Muscle layer of colon (tissue), 2 donors: ENCODE measurements at regions not wholly inside any gene's neighbourhood (a gene's known extent, or its start where the extent isn't known, plus 50 kb on each side); places are given as distances from the start of the nearest gene placed in this dataset.
"Not testable (repeated sequence)": the region's sequence is repeated elsewhere in the genome, so short reads cannot be mapped to it uniquely, and the experiment has no call there.

ENCODE experiments used
- H3K27ac ChIP-seq: one replicate; pipeline ENCODE4 v1.7.0; 2013; ENCODE audit warnings: low read depth, mild to moderate bottlenecking, low read length, moderate library complexity
- H3K27me3 ChIP-seq, 2 donors: one replicate each; pipeline ENCODE4 v1.7.0; 2013; ENCODE audit warnings: low read length in 2 of 2, mild to moderate bottlenecking in 2 of 2; ENCODE audit not compliant: insufficient read depth in 2 of 2, control insufficient read depth in 1 of 2
- H3K36me3 ChIP-seq: one replicate; pipeline ENCODE4 v1.7.0; 2013; ENCODE audit warnings: mild to moderate bottlenecking, low read length; ENCODE audit not compliant: insufficient read depth
- H3K4me1 ChIP-seq: one replicate; pipeline ENCODE4 v1.7.0; 2013; ENCODE audit warnings: mild to moderate bottlenecking, low read length; ENCODE audit not compliant: insufficient read depth
- H3K4me3 ChIP-seq, 2 donors: one replicate each; pipeline ENCODE4 v1.7.0; 2013; ENCODE audit warnings: low read length in 2 of 2, low read depth in 1 of 2, mild to moderate bottlenecking in 1 of 2, moderate library complexity in 1 of 2
- H3K9ac ChIP-seq: one replicate; pipeline ENCODE4 v1.7.0; 2013; ENCODE audit warnings: low read length
- H3K9me3 ChIP-seq: one replicate; pipeline ENCODE4 v1.7.0; 2013; ENCODE audit warnings: mild to moderate bottlenecking, low read length
- donor health status: abdominal sarcoma.
- donor health status: Adenocarcinoma of cecum.

GRCh38 chr15:87668768-87669564, 587.6 kb downstream of the NTRK3 start:
- H3K36me3 ChIP-seq, H3K4me1 ChIP-seq, H3K4me3 ChIP-seq, H3K27me3 ChIP-seq, H3K27ac ChIP-seq, H3K9ac ChIP-seq, H3K9me3 ChIP-seq: not testable (repeated sequence)

GRCh38 chr15:87667643-87668042, 588.9 kb downstream of the NTRK3 start:
- no peaks in the 10 kb centered on the region for H3K4me1 ChIP-seq
- H3K9ac ChIP-seq, result no peak overlapping the region
- no peaks in the 10 kb centered on the region for H3K27me3 ChIP-seq
- H3K36me3 ChIP-seq, result no peaks in the 10 kb centered on the region
- no peak overlapping the region for H3K4me3 ChIP-seq
- H3K27ac ChIP-seq, result no peak overlapping the region
- H3K9me3 ChIP-seq, result no peaks in the 10 kb centered on the region

DNA sequence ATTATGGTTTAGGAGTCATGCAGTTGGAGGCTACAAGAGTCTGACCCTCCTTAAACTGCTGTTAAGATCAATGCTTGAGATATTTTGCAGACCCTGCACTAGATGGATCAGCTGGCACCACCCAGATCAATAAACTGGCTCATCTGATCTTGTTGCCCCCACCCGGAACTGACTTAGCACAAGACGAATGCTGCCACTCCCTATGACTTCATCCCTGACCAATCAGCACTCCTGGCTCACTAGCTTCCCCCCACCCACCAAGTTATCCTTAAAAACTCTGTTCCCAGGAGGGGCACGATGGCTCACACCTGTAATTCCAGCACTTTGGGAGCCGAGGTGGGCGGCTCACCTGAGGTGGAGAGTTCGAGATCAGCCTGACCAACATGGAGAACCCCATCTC, 594.0 kb downstream of the NTRK3 start:
- Histone ChIP-seq H3K4me3 (no peak overlapping the region), H3K27ac (no peak overlapping the region), H3K36me3 (no peaks in the 10 kb centered on the region), H3K27me3 (no peaks in the 10 kb centered on the region), H3K4me1 (no peaks in the 10 kb centered on the region), H3K9me3 (no peaks in the 10 kb centered on the region), H3K9ac (no peak overlapping the region)

DNA sequence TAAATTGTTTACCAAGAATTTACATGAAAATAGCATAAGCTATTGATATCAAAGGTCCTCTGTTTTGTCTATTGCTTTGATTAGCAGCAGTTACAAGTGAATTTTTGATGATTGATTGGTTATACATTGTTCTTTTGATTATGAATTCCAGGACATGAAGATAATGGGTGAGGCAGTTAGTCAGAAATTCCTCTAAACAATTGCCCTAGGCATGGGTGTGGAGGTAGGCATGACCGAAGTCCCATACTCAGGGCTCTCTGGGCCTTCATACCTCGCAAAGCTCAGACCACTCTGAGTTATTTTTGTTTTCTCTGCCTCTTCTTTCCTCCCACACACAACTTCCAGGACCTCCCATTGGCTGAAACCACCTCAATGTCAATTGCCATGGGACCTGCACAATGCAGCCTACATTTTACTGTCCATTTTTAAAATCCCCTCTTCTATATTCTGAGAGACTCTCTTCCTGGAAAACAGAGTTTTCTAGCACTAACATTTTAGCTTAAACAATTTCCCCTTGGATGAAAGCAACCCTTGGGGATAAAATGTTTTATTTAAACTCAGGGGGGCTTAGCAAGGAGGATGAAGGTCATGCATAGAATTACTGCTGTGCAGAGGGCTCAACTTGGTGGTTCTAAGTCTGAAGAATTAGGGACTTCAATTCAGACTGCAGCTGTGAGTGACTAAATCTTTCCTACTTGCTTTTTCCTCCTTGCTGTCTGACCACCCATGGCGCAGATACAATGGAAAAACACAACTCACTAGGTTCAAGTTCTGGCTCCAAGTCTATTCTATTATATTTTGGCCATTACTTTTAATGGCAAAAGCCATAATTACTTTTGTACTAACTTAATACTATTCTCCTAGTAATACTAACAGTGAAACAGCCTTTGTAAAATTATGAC, 594.8 kb downstream of the NTRK3 start:
- Histone ChIP-seq H3K9me3 (no peaks in the 10 kb centered on the region), H3K36me3 (no peaks in the 10 kb centered on the region), H3K4me3 (no peak overlapping the region), H3K4me1 (no peaks in the 10 kb centered on the region), H3K27ac (no peak overlapping the region), H3K9ac (no peak overlapping the region), H3K27me3 (no peaks in the 10 kb centered on the region)

DNA sequence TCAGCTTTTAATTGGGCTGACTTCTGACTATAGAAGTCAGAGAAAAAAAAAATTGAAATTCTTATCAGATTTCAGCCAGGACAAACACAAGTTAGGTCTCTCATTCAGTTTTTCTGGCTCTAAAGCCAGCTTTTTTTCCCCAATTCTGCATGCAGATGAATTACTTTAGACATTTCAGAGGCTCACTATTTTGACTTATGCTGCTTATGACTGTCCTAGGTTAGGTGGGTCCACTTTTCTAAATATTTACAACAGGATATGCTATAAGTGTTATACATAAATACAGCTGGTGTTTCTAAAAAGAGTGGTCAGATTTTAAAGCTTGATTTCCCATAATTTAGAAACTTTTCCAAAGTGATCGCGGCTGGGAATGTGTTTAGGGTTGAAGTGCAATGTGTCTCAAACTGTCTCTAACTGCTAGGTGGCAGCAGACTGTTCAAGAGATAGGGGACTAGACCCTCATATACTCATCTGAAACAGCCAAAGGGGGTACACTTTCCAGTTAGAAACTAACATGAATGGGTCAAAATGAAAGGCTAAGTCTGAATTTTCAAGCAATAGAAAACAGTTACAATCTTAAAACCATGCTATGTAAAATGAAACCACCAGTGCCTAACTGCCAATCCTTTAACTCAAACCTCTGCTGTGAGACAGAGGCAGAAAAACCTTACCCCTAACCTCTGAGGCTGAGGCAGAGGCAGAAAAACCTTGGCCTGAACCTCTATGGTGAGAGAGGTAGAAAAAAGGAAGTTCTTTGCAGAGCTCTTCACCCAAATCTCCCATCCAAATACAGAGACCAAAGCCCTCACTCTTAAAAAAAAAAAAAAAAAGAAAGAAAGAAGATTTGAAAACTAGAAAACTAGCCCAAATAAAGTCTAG, 596.0 kb downstream of the NTRK3 start:
- H3K27ac ChIP-seq, result no peak overlapping the region
- H3K4me3 ChIP-seq, result no peak overlapping the region
- no peaks in the 10 kb centered on the region for H3K36me3 ChIP-seq
- H3K27me3 ChIP-seq, result no peaks in the 10 kb centered on the region
- no peaks in the 10 kb centered on the region for H3K9me3 ChIP-seq
- no peak overlapping the region for H3K9ac ChIP-seq
- no peaks in the 10 kb centered on the region for H3K4me1 ChIP-seq

DNA sequence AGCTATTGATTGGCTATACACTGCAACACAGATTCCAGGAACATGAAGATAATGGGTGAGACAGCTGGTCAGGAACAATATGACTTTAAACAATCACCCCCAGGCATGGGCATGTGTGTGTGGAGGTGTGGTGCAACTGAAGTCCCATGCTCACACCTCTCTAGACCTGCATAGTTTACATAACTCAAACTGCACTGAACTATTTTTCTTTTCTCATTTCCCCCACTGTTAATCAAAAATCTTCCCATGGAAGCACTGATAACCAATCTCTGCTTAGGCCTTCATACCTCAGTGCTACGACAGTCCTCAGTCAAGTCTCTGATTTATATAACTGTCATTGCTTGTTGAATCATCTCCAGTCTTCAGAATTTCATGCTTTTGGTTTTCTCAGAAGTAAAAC, 600.2 kb downstream of the NTRK3 start:
- H3K4me3 ChIP-seq, result no peak overlapping the region
- no peaks in the 10 kb centered on the region for H3K4me1 ChIP-seq
- H3K9ac ChIP-seq, result no peak overlapping the region

GRCh38 chr15:87653646-87654045, 602.9 kb downstream of the NTRK3 start:
- no peak overlapping the region for H3K9ac ChIP-seq
- no peaks in the 10 kb centered on the region for H3K4me1 ChIP-seq
- H3K27ac ChIP-seq, result no peak overlapping the region
- no peaks in the 10 kb centered on the region for H3K36me3 ChIP-seq
- no peak overlapping the region for H3K4me3 ChIP-seq
- H3K9me3 ChIP-seq, result no peaks in the 10 kb centered on the region
- no peaks in the 10 kb centered on the region for H3K27me3 ChIP-seq

More for the DNA sequence above, 600.2 kb downstream of the NTRK3 start:
- H3K36me3 ChIP-seq, result no peaks in the 10 kb centered on the region
- H3K27ac ChIP-seq, result no peak overlapping the region
- no peaks in the 10 kb centered on the region for H3K27me3 ChIP-seq
- H3K9me3 ChIP-seq, result no peaks in the 10 kb centered on the region

DNA sequence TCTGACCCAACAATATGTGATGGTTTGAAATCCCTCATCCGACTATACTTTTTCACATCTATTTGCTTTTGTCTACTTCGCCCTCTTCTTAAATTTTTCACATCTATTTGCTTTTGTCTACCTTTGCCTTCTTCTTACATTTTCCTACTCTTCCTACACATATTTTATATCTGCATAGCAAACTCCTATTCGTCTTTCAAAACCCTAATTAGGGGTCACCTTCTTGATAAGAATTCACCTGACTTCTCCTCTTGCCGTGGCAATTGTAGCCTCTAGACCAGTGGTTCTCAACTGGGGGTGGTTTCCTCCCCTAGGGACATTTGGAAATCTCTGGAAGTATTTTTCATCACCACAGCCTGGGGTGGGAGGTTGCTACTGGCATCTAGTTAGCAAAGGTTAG, 607.4 kb downstream of the NTRK3 start:
- Histone ChIP-seq H3K36me3 (no peaks in the 10 kb centered on the region), H3K27ac (no peak overlapping the region), H3K9me3 (no peaks in the 10 kb centered on the region), H3K9ac (no peak overlapping the region), H3K4me3 (no peak overlapping the region), H3K27me3 (no peaks in the 10 kb centered on the region), H3K4me1 (no peaks in the 10 kb centered on the region)

GRCh38 chr15:87648278-87648677, 608.3 kb downstream of the NTRK3 start:
- Histone ChIP-seq H3K27me3 (no peaks in the 10 kb centered on the region), H3K36me3 (no peaks in the 10 kb centered on the region), H3K4me3 (no peak overlapping the region), H3K27ac (no peak overlapping the region), H3K4me1 (no peaks in the 10 kb centered on the region), H3K9me3 (no peaks in the 10 kb centered on the region), H3K9ac (no peak overlapping the region)

GRCh38 chr15:87645723-87646122, 610.8 kb downstream of the NTRK3 start:
- H3K9me3 ChIP-seq, result no peaks in the 10 kb centered on the region
- no peaks in the 10 kb centered on the region for H3K4me1 ChIP-seq
- no peak overlapping the region for H3K27ac ChIP-seq

DNA sequence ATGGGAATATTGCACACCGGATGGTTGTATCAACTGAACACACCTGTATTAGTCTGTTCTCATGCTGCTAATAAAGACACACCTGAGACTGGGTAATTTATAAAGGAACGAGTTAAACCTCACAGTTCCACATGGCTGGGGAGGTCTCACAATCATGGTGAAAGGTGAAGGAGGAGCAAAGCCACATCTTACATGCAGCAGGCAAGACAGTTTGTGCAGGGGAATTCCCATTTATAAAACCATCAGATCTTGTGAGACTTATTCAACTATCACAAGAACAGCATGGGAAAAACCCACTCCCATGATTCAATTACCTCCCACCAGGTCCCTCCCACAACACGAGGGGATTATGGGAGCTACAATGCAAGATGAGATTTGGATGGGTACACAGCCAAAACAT, 613.5 kb downstream of the NTRK3 start:
- H3K27me3 ChIP-seq, H3K36me3 ChIP-seq, H3K9ac ChIP-seq, H3K4me1 ChIP-seq, H3K4me3 ChIP-seq, H3K9me3 ChIP-seq, H3K27ac ChIP-seq: not testable (repeated sequence)

More at GRCh38 chr15:87645723-87646122, 610.8 kb downstream of the NTRK3 start:
- Histone ChIP-seq H3K4me3 (no peak overlapping the region), H3K9ac (no peak overlapping the region), H3K36me3 (no peaks in the 10 kb centered on the region), H3K27me3 (no peaks in the 10 kb centered on the region)
